GM19395 (cell line): ENCODE measurements at regions not wholly inside any gene's neighbourhood (a gene's known extent, or its start where the extent isn't known, plus 50 kb on each side); places are given as distances from the start of the nearest gene placed in this dataset.

Source experiments
- ATAC-seq: cut with Tn5 transposase; IDR thresholded peaks from one replicate; pipeline ENCODE4 v1.9.1; 2021; ENCODE audit warnings: mild to moderate bottlenecking, moderate library complexity; ENCODE audit not compliant: unreplicated experiment

DNA sequence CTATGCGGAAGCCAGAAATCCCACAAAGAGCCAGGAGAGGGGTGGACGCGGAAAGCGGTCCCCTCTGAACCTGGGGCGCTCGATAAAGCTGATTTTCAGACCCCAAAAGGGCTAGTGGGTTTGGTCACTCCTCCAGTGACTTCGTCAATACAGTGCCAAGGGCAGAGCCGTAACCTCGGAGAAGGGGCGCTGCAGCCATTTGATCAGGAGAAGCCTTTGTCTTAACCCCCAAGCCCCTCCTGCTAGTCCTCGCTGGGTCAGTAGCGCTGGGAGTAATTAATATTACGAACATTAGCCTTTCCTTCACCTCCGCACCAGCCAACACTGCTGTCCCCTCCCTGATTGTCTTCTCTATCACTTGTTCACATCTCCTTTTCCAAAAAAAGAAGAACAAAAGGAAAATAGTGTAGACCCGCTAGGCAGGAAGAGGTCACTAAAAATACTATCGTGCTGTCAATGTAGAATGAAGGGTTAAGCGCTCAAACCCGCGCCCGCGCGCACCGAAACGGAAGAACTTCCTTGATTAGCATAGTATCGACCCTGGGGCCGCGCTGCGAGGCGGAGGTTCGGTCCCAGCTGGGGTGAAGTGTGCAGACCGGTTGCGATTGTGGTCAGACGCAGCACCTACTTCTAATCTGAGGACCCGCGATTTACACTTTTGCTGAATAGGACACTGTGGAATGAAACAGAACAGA is 63.2 kb upstream of the MAPRE2 start:
- ATAC-seq = peak; percentile 46

DNA sequence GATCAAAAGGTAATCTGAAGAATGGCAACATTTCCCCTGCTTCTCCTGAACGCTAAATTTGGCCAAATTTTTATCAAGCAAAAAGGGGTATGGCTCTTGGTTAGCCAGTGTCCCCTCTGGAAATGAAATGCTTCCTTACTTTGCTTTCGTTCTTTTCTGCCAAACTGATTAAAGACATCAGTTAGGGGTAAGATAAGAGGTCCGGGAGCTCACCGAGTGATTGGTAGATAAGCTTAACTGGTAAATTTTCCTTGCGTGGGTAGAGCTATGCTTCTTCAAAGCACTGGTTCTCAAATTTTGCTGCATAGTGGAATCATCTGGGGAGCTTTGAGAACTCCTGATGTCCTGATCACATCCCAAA is 62.7 kb upstream of the MAPRE2 start:
- no peak for ATAC-seq

DNA sequence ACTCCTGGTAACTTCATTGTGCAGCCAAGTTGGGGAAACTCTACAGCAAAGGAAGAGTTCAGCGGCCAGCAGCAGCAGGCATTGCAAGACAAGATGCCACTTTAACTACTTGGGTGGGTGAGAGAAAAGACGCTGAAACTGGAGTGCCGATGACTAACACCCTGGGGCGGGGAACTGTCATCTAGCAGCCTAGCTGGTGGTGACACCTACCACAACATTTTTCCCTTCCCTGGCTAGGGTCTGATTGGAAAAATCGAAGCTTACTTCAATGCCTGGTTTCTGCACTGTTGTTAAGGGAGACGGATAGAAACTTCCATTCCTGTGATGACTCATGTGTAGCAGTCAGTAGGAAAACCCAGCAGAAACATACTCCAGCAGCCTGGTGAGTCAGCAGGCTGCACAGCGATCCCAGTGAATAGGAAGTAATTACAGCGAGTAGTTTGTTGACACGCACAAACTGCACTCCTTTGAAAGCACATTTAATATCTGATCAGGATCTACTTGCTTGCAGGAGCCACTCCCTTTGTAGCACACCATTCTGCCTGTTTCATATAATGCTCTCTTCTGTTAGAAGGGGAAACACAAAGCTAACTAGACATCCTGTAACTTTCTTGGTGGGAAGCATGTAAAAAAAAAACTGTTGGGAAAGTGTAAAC is 62.1 kb upstream of the MAPRE2 start:
- no peak for ATAC-seq

DNA sequence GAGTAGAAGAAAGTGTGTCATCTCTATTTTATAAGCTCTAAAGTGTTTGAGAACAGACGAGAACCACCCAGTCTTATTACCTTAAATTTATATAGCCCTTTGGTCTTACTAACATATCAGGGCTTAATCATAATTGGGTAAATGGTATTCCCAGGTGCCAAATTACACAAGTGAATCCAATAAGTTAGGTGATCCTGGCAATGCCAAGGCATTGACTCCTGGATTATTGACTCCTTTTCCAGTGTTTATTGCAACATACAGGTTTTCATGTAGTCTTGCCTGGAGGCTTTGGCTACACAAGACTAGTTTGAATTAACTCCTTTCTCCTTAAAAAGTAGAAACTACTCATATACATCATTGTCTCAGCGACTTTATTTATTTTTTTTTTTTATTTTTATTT is 59.7 kb upstream of the MAPRE2 start:
- ATAC-seq = no peak

DNA sequence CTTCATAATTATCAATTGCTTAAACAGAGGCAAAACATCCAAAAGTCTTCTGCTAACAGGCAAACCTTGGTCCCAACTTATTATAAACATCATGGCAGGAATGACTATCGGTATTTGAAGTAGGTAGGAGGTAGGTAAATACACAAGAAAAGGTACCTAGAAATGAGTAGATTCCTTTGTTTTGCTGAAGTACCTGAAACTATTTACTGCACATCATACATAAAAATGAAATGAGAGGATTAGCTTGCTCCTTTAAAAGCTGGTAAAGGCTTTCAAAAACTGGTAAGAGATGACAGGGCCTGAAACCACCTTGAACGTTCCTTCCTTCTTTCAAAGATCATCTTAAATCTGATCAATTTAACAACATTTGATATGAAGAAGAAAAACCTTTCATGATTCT is 55.2 kb upstream of the MAPRE2 start:
- ATAC-seq = no peak

DNA sequence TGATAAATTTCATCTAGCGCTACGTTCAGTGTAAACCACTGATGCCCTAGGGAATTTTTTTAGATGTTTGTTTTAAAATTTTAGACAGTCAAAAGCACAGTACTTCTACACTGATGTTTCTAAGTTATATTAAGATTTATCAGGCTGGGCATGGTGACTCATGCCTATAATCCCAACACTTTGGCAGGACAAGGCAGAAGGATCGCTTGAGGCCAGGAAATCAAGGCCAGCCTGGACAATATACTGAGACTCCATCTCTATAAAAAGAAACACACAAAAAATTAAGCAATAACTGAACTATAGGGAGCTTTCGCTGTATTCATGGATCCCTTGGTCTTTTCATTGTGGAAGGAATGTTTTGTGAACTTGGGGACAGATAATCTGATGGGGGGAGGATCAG is 50.6 kb upstream of the MAPRE2 start:
- ATAC-seq = no peak

DNA sequence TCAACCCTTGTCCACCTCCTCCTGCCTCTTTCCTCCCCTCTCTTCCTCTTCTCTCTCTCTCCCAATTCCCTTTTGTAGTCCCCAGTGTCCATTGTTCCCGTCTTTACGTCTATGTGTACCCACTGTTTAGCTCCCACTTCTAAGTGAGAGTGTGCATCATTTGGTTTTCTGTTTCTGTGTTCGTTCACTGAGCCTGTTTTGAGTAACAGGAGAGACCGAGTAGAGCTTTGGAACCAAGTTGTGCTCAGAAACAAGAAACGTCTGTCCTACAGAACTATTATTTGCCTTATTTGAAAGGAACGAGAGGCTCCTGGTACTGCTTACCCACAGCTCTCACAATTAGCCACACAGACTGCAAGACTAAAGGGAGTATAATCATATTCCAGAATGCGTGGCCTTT is 50.1 kb upstream of the MAPRE2 start:
- ATAC-seq = no peak
